GM12878 (cell line): ENCODE measurements at regions not wholly inside any gene's neighbourhood (a gene's known extent, or its start where the extent isn't known, plus 50 kb on each side); places are given as distances from the start of the nearest gene placed in this dataset.

Experiments
- ATAC-seq: fragments of 200-7000 bp; cut with Tn5 transposase; 3 replicates; pipeline ENCODE4 v1.9.1; 2020; ENCODE audit warnings: mild to moderate bottlenecking, moderate library complexity
- BruUV-seq: library from RNA; stranded (reverse); fragments of 400-500 nt; replicated peaks from 2 replicates; lab custom pipeline; 2021; lab: Mats Ljungman, UMichigan
- CTCF ChIA-PET: fragments of 300-600 bp; sonication (Branson Sonifier 250); formaldehyde crosslinking; extraction: SDS; loops from one replicate; lab custom pipeline; 2021; ENCODE audit warnings: inconsistent platforms; lab: Yijun Ruan, JAX
- POLR2A ChIA-PET: fragments of 350-600 bp; formaldehyde crosslinking; extraction: SDS; loops from one replicate; lab custom pipeline; 2021; ENCODE audit warnings: inconsistent platforms; lab: Charles Lee
- RAD21 ChIA-PET: fragments of 300-600 bp; sonication (Branson Sonifier 250); formaldehyde crosslinking; loops from one replicate; lab custom pipeline; 2023; ENCODE audit warnings: antibody characterized with exemption; ENCODE audit not compliant: unreplicated experiment; lab: Charles Lee
- SMC1A ChIA-PET: fragments of 300-600 bp; sonication (Branson Sonifier 250); formaldehyde crosslinking; loops from one replicate; lab custom pipeline; 2023; ENCODE audit not compliant: unreplicated experiment, uncharacterized antibody; lab: Charles Lee
- DNase-seq: peaks from one replicate; pipeline ENCODE4 v3.0.0-alpha.2; 2011; ENCODE audit warnings: low read depth, low spot score
- FAIRE-seq: peaks from 3 replicates; lab custom pipeline; 2011; peaks lifted over from hg19 to GRCh38; lab: Jason Lieb, UNC
- H2AFZ ChIP-seq: 2 replicates; pipeline ENCODE4 v1.6.0; 2011; ENCODE audit warnings: low read depth, low read length, control low read depth; ENCODE audit not compliant: control insufficient read depth
- H3K27ac ChIP-seq: 2 replicates; pipeline ENCODE4 v1.5.1; 2011; ENCODE audit warnings: control low read depth; ENCODE audit not compliant: control insufficient read depth, insufficient read depth
- H3K27me3 ChIP-seq, 2 experiments: replicated peaks in 1 of 2; 2 replicates each; pipeline versions ENCODE4 v1.6.0 to v1.6.1; 2011; ENCODE audit warnings: low read length in 1 of 2; ENCODE audit not compliant: control insufficient read depth in 2 of 2, insufficient read depth in 2 of 2
- H3K36me3 ChIP-seq, 2 experiments: 2 replicates each; pipeline ENCODE4 v1.5.1; 2011; ENCODE audit warnings: low read length in 1 of 2; ENCODE audit not compliant: control insufficient read depth in 2 of 2, insufficient read depth in 2 of 2
- H3K4me1 ChIP-seq: 2 replicates; pipeline ENCODE4 v1.6.1; 2011; ENCODE audit warnings: mild to moderate bottlenecking, low read length, moderate library complexity, mixed read lengths; ENCODE audit not compliant: control insufficient read depth, insufficient read depth
- H3K4me2 ChIP-seq: 2 replicates; pipeline ENCODE4 v1.6.0; 2011; ENCODE audit warnings: control low read depth; ENCODE audit not compliant: control insufficient read depth, insufficient read depth
- H3K4me3 ChIP-seq: fragments of 200-600 bp; sonication (generic); 2 replicates; pipeline ENCODE4 v1.5.1; 2016
- H3K79me2 ChIP-seq: 2 replicates; pipeline ENCODE4 v1.6.0; 2011; ENCODE audit warnings: low read length; ENCODE audit not compliant: control insufficient read depth, insufficient read depth
- H3K9ac ChIP-seq: 2 replicates; pipeline ENCODE4 v1.8.0; 2011; ENCODE audit warnings: low read length, control low read depth, mixed read lengths; ENCODE audit not compliant: control insufficient read depth, insufficient read depth
- H3K9me3 ChIP-seq: replicated peaks from 3 replicates; pipeline ENCODE4 v1.5.1; 2011; ENCODE audit warnings: mild to moderate bottlenecking, low read length; ENCODE audit not compliant: control insufficient read depth, insufficient read depth
- H4K20me1 ChIP-seq: 2 replicates; pipeline ENCODE4 v1.6.0; 2011; ENCODE audit not compliant: control insufficient read depth, insufficient read depth
- BMI1 ChIP-seq: fragments of 450-650 bp; IDR thresholded peaks from 2 replicates; pipeline ENCODE4 v1.6.1; 2016; ENCODE audit warnings: mild to moderate bottlenecking, moderate library complexity, borderline replicate concordance
- CBX5 ChIP-seq: sonication (generic); IDR thresholded peaks from 2 replicates; pipeline ENCODE4 v1.6.1; 2016; ENCODE audit warnings: low read depth, moderate library complexity, mild to moderate bottlenecking, inconsistent platforms
- E4F1 ChIP-seq: fragments of 450-650 bp; IDR thresholded peaks from 2 replicates; pipeline ENCODE4 v1.6.1; 2018; ENCODE audit warnings: borderline replicate concordance, mild to moderate bottlenecking; ENCODE audit not compliant: partially characterized antibody
- EZH2 ChIP-seq: IDR thresholded peaks from 2 replicates; pipeline ENCODE4 v1.6.1; 2012; ENCODE audit warnings: low read depth, mild to moderate bottlenecking, control low read depth, inconsistent platforms, low read length, borderline replicate concordance; ENCODE audit not compliant: control insufficient read depth
- MEF2B ChIP-seq: fragments of 450-650 bp; IDR thresholded peaks from 2 replicates; pipeline ENCODE4 v1.6.1; 2018; ENCODE audit warnings: mild to moderate bottlenecking, moderate library complexity; ENCODE audit not compliant: partially characterized antibody, poor library complexity, severe bottlenecking
- MTA3 ChIP-seq: IDR thresholded peaks from 2 replicates; pipeline ENCODE4 v1.6.1; 2012; ENCODE audit warnings: low read length, inconsistent platforms, borderline replicate concordance
- NBN ChIP-seq: fragments of 450-650 bp; IDR thresholded peaks from 2 replicates; pipeline ENCODE4 v1.6.1; 2016
- NFIC ChIP-seq: IDR thresholded peaks from 2 replicates; pipeline ENCODE4 v1.6.1; 2012; ENCODE audit warnings: low read depth, mild to moderate bottlenecking, inconsistent platforms, low read length, moderate library complexity
- PAX5 ChIP-seq: IDR thresholded peaks from 2 replicates; pipeline ENCODE4 v1.6.1; 2011; ENCODE audit warnings: low read depth, low read length, borderline replicate concordance
- POLR2A ChIP-seq: IDR thresholded peaks from 2 replicates; pipeline ENCODE4 v1.6.1; 2011; ENCODE audit warnings: low read depth, mild to moderate bottlenecking, low read length
- RELB ChIP-seq: fragments of 450-650 bp; IDR thresholded peaks from 2 replicates; pipeline ENCODE4 v1.6.1; 2017; ENCODE audit warnings: low read depth, mild to moderate bottlenecking, moderate library complexity
- YY1 ChIP-seq: IDR thresholded peaks from 2 replicates; pipeline ENCODE4 v1.6.1; 2011; ENCODE audit warnings: low read depth, mild to moderate bottlenecking, low read length
- ZBED1 ChIP-seq: IDR thresholded peaks from 2 replicates; pipeline ENCODE4 v1.6.1; 2016; ENCODE audit warnings: borderline replicate concordance
- ZNF207 ChIP-seq: fragments of 450-650 bp; IDR thresholded peaks from 2 replicates; pipeline ENCODE4 v1.6.1; 2014; ENCODE audit warnings: antibody characterized with exemption, mild to moderate bottlenecking, borderline replicate concordance
- ZNF24 ChIP-seq: fragments of 450-650 bp; IDR thresholded peaks from 2 replicates; pipeline ENCODE4 v1.6.1; 2017; ENCODE audit warnings: antibody characterized with exemption, mild to moderate bottlenecking
- WGBS: methylation state at CpG from one replicate; pipeline ENCODE4 v1.1.6; 2016; ENCODE audit warnings: low lambda C conversion rate; ENCODE audit not compliant: insufficient replicate concordance, insufficient coverage; ENCODE audit errors: missing lambda C conversion rate; 5-methylcytosine and 5-hydroxymethylcytosine counted together
- in situ Hi-C: fragments of 300-500 bp; cut with MboI; formaldehyde crosslinking; loops from 9 replicates; pipeline ENCODE4 v1.14.3; 2018; ENCODE audit warnings: mixed read lengths
- intact Hi-C: fragments of 100-400 bp; cut with micrococcal nuclease; formaldehyde crosslinking; loops from one replicate; pipeline ENCODE4 v1.14.2; 2022; ENCODE audit not compliant: unreplicated experiment
- TF ChIP-seq, protein P1 (sequence below): IDR thresholded peaks from 2 replicates; pipeline ENCODE4 v1.6.1; 2012; ENCODE audit warnings: low read length, inconsistent platforms
- TF ChIP-seq, protein P2 (sequence below): fragments of 450-650 bp; IDR thresholded peaks from 2 replicates; pipeline ENCODE4 v1.6.1; 2017; ENCODE audit warnings: mild to moderate bottlenecking, low read depth, inconsistent platforms; ENCODE audit not compliant: poor library complexity, severe bottlenecking

GRCh38 chr9:16315720-16316119, 554.8 kb downstream of the BNC2 start:
- in situ Hi-C loops, result no loop called here
- POLR2A ChIA-PET, result no interaction called here
- Histone ChIP-seq H3K27me3 (no peaks in the 10 kb centered on the region), H3K4me3 (no peak overlapping the region), H3K4me2 (no peak overlapping the region), H4K20me1 (no peaks in the 10 kb centered on the region), H3K9me3 (no peaks in the 10 kb centered on the region), H3K79me2 (no peaks in the 10 kb centered on the region), H3K4me1 (no peaks in the 10 kb centered on the region), H3K9ac (no peak overlapping the region), H3K36me3 (no peaks in the 10 kb centered on the region), H3K27ac (no peak overlapping the region), H2AFZ (no peak overlapping the region)
- 40% methylated on average over 6 of the region's 6 CpGs for WGBS
- intact Hi-C loops, result no loop called here
- no TSS peak for BruUV-seq
- FAIRE-seq (no peak), DNase-seq (no peak), ATAC-seq (no peak)
- SMC1A ChIA-PET, result interaction anchor here (0.8 kb wide), 1 partner anchor 14 kb away, joined by 3 read pairs; no protein-coding TSS in a partner anchor
- RAD21 ChIA-PET, result no interaction called here
- TF ChIP-seq, protein P1, sequence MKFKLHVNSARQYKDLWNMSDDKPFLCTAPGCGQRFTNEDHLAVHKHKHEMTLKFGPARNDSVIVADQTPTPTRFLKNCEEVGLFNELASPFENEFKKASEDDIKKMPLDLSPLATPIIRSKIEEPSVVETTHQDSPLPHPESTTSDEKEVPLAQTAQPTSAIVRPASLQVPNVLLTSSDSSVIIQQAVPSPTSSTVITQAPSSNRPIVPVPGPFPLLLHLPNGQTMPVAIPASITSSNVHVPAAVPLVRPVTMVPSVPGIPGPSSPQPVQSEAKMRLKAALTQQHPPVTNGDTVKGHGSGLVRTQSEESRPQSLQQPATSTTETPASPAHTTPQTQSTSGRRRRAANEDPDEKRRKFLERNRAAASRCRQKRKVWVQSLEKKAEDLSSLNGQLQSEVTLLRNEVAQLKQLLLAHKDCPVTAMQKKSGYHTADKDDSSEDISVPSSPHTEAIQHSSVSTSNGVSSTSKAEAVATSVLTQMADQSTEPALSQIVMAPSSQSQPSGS, result no peak
- TF ChIP-seq BMI1 (no peak), ZBED1 (no peak), EZH2 (no peak), ZNF207 (no peak), CBX5 (no peak), NFIC (no peak), NBN (no peak), PAX5 (no peak), YY1 (no peak), MTA3 (no peak), MEF2B (no peak), RELB (no peak), ZNF24 (no peak), E4F1 (no peak), POLR2A (no peak)
- TF ChIP-seq, protein P2, sequence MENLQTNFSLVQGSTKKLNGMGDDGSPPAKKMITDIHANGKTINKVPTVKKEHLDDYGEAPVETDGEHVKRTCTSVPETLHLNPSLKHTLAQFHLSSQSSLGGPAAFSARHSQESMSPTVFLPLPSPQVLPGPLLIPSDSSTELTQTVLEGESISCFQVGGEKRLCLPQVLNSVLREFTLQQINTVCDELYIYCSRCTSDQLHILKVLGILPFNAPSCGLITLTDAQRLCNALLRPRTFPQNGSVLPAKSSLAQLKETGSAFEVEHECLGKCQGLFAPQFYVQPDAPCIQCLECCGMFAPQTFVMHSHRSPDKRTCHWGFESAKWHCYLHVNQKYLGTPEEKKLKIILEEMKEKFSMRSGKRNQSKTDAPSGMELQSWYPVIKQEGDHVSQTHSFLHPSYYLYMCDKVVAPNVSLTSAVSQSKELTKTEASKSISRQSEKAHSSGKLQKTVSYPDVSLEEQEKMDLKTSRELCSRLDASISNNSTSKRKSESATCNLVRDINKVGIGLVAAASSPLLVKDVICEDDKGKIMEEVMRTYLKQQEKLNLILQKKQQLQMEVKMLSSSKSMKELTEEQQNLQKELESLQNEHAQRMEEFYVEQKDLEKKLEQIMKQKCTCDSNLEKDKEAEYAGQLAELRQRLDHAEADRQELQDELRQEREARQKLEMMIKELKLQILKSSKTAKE, result no peak
- CTCF ChIA-PET, result interaction anchor here (1.5 kb wide), 1 partner anchor 48 kb away, joined by 3 read pairs; no protein-coding TSS in a partner anchor
